HEK293 (cell line): ENCODE measurements at regions not wholly inside any gene's neighbourhood (a gene's known extent, or its start where the extent isn't known, plus 50 kb on each side); places are given as distances from the start of the nearest gene placed in this dataset.

Experiments
- CTCF ChIA-PET: fragments of 350-600 bp; formaldehyde crosslinking; extraction: SDS; loops from one replicate; lab custom pipeline; 2021; ENCODE audit warnings: antibody characterized with exemption; lab: Yijun Ruan, JAX
- POLR2A ChIA-PET: fragments of 300-600 bp; formaldehyde crosslinking; extraction: SDS; loops from one replicate; lab custom pipeline; 2020; ENCODE audit warnings: antibody characterized with exemption, inconsistent platforms; lab: Yijun Ruan, JAX
- H3K27ac ChIP-seq: fragments of 200-500 bp; sonication (Bioruptor generic); 2 replicates; pipeline ENCODE4 v1.5.1; 2014; ENCODE audit warnings: low read depth, low read length, control low read depth, inconsistent platforms; ENCODE audit errors: extremely low read depth
- H3K36me3 ChIP-seq, 2 experiments: fragments of 200-500 bp in 1 of 2; sonication (Bioruptor generic) in 1 of 2; 1 replicate in 1 of 2; 2 replicates in 1 of 2; pipeline ENCODE4 v1.5.1; 2014 to 2017; ENCODE audit warnings: inconsistent platforms in 2 of 2, low read length in 2 of 2; ENCODE audit not compliant: control insufficient read depth in 2 of 2, insufficient read depth in 1 of 2
- H3K4me1 ChIP-seq: fragments of 200-500 bp; sonication (Bioruptor generic); 2 replicates; pipeline ENCODE4 v1.5.1; 2014; ENCODE audit warnings: mild to moderate bottlenecking, low read length, inconsistent platforms; ENCODE audit not compliant: control insufficient read depth, insufficient read depth
- H3K4me3 ChIP-seq: 2 replicates; pipeline ENCODE4 v1.5.1; 2011; ENCODE audit warnings: low read depth, mild to moderate bottlenecking, control low read depth, low read length, moderate library complexity
- H3K9me3 ChIP-seq: fragments of 200-500 bp; sonication (Bioruptor generic); 2 replicates; pipeline ENCODE4 v1.5.1; 2014; ENCODE audit warnings: low read depth, low read length, inconsistent platforms; ENCODE audit not compliant: control insufficient read depth, insufficient read depth
- GLI4 ChIP-seq: fragments of 450-650 bp; formaldehyde crosslinking; IDR thresholded peaks from 2 replicates; pipeline ENCODE4 v1.5.1; 2016; ENCODE audit warnings: missing biosample characterization, missing genetic modification characterization
- OSR2 ChIP-seq: fragments of 450-650 bp; formaldehyde crosslinking; IDR thresholded peaks from 2 replicates; pipeline ENCODE4 v1.5.1; 2016; ENCODE audit warnings: missing biosample characterization, missing genetic modification characterization
- ZBTB8A ChIP-seq: fragments of 450-650 bp; formaldehyde crosslinking; IDR thresholded peaks from 2 replicates; pipeline ENCODE4 v1.5.1; 2016; ENCODE audit warnings: missing biosample characterization, missing genetic modification characterization
- ZIC2 ChIP-seq: fragments of 450-650 bp; formaldehyde crosslinking; IDR thresholded peaks from 2 replicates; pipeline ENCODE4 v1.5.1; 2016; ENCODE audit warnings: missing biosample characterization, missing genetic modification characterization
- ZNF112 ChIP-seq: fragments of 450-650 bp; formaldehyde crosslinking; IDR thresholded peaks from 2 replicates; pipeline ENCODE4 v1.5.0; 2017; ENCODE audit warnings: missing biosample characterization, missing genetic modification characterization
- ZNF121 ChIP-seq: fragments of 450-650 bp; formaldehyde crosslinking; IDR thresholded peaks from 2 replicates; pipeline ENCODE4 v1.5.1; 2016; ENCODE audit warnings: missing biosample characterization, missing genetic modification characterization
- ZNF561 ChIP-seq: fragments of 450-650 bp; IDR thresholded peaks from 2 replicates; pipeline ENCODE4 v1.5.1; 2018; ENCODE audit warnings: missing biosample characterization, missing genetic modification characterization, borderline replicate concordance
- ZNF768 ChIP-seq: fragments of 450-650 bp; formaldehyde crosslinking; IDR thresholded peaks from 2 replicates; pipeline ENCODE4 v1.5.1; 2018; ENCODE audit warnings: missing biosample characterization, mild to moderate bottlenecking, missing genetic modification characterization
- ZNF837 ChIP-seq: fragments of 450-650 bp; formaldehyde crosslinking; IDR thresholded peaks from 2 replicates; pipeline ENCODE4 v1.5.1; 2016; ENCODE audit warnings: missing biosample characterization, missing genetic modification characterization
- TF ChIP-seq, protein P1 (sequence below): fragments of 450-650 bp; formaldehyde crosslinking; IDR thresholded peaks from 2 replicates; pipeline ENCODE4 v1.5.1; 2016; ENCODE audit warnings: missing biosample characterization, missing genetic modification characterization
- TF ChIP-seq, protein P2 (sequence below): fragments of 450-650 bp; formaldehyde crosslinking; IDR thresholded peaks from 2 replicates; pipeline ENCODE4 v1.5.0; 2017; ENCODE audit warnings: missing biosample characterization, missing genetic modification characterization, borderline replicate concordance
- TF ChIP-seq, protein P3 (sequence below): fragments of 450-650 bp; formaldehyde crosslinking; IDR thresholded peaks from 2 replicates; pipeline ENCODE4 v1.5.1; 2017; ENCODE audit warnings: missing biosample characterization, missing genetic modification characterization
- TF ChIP-seq, protein P4 (sequence below): fragments of 450-650 bp; formaldehyde crosslinking; IDR thresholded peaks from 2 replicates; pipeline ENCODE4 v1.5.1; 2016; ENCODE audit warnings: missing biosample characterization, missing genetic modification characterization
- TF ChIP-seq, protein P5 (sequence below): fragments of 450-650 bp; formaldehyde crosslinking; IDR thresholded peaks from 2 replicates; pipeline ENCODE4; 2016; ENCODE audit warnings: missing biosample characterization, missing genetic modification characterization

DNA sequence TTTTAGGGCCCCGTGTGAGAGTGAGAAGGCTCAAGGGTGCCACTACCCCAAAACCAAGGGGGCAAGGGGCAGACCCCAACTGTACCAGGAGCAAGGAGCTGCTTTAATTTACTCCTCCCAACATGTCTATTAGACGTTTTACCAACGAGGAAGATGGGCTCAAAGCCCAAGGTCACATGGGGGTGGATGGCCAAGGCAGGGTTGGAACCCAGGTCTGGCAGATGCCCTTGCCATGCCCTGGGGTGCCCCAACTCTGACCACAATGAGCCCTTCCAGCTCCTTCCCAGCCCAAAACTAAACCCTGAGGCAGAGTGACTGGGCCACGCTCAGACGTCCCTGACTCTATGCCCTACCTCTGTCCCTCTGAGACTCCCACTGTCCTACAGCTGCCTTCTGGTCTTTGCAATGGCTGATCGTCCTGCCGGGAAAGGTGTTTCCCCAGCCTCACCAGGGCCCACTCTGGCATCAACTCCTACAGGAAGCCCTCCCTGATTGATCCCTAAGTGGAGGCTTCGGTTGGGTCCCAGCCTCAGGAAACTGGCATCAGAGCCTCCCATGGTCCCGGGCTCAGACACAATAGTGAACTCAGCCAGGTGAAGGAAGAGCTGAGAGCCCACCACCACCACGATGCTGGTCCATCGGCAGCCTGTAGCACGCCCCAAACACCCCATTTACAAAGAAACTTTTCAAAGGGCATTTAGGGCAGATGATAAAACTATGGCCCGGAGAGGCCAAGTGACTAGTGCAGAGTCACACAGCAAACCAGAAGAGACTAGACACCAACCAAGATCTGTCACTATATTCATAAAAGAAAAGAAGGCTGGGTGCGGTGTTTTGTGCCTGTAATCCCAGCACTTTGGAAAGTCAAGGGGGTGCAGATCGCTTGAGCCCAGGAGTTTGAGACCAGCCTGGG, 60.2 kb upstream of the MYL10 start:
- H3K9me3 ChIP-seq: no peaks in the 10 kb centered on the region
- CTCF ChIA-PET: interaction anchor here (0.5 to 1.9 kb wide), 18 partner anchors 20 to 1641 kb away, joined by 3 to 11 read pairs (median 3); partner anchors contain the start of gene CUX1
- TF ChIP-seq ZNF121 (0 out of 2 replicates have a peak, but pooled peaks have one; percentile 21), ZNF768 (peak; percentile 87), ZNF112 (no peak), GLI4 (tag by site-specific recombination) (no peak)
- TF ChIP-seq, protein P1, sequence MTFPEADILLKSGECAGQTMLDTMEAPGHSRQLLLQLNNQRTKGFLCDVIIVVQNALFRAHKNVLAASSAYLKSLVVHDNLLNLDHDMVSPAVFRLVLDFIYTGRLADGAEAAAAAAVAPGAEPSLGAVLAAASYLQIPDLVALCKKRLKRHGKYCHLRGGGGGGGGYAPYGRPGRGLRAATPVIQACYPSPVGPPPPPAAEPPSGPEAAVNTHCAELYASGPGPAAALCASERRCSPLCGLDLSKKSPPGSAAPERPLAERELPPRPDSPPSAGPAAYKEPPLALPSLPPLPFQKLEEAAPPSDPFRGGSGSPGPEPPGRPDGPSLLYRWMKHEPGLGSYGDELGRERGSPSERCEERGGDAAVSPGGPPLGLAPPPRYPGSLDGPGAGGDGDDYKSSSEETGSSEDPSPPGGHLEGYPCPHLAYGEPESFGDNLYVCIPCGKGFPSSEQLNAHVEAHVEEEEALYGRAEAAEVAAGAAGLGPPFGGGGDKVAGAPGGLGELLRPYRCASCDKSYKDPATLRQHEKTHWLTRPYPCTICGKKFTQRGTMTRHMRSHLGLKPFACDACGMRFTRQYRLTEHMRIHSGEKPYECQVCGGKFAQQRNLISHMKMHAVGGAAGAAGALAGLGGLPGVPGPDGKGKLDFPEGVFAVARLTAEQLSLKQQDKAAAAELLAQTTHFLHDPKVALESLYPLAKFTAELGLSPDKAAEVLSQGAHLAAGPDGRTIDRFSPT (tag by site-specific recombination): 0 out of 2 replicates have a peak, but pooled peaks have one; percentile 8
- TF ChIP-seq, all 188 proteins: peak for 3
- Histone ChIP-seq H3K36me3 (no peaks in the 10 kb centered on the region), H3K4me3 (no peak overlapping the region), H3K4me1 (no peaks in the 10 kb centered on the region), H3K27ac (no peak overlapping the region)
- POLR2A ChIA-PET: no interaction called here

DNA sequence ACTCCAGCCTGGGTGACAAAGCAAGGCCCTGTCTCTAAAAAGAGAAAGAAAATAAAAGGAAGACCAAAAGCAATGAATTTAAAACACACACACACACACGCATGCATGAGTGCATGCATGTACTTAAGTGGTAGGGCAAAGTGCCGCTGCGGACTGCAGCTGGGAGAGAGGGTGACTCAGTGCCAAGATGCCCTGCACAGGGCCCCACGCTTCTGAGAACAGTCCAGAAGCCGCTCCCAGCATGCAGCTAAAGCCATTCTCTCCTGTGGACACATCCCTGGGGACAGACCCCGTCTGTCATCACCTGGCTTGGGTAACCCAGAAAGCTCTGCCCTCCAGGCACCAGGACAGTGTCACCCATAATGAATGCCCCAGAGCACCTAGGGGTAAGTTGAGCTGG, 61.0 kb upstream of the MYL10 start:
- no peak for TF ChIP-seq OSR2 (tag by site-specific recombination)
- 0 out of 2 replicates have a peak, but pooled peaks have one; percentile 11 for TF ChIP-seq ZIC2
- POLR2A ChIA-PET: no interaction called here
- Histone ChIP-seq H3K4me3 (no peak overlapping the region), H3K4me1 (no peaks in the 10 kb centered on the region), H3K36me3 (no peaks in the 10 kb centered on the region), H3K27ac (no peak overlapping the region), H3K9me3 (no peaks in the 10 kb centered on the region)
- CTCF ChIA-PET: interaction anchor here (0.6 to 1.9 kb wide), 4 partner anchors 101 to 547 kb away, joined by 3 to 11 read pairs (median 3); partner anchors contain the start of gene CUX1

DNA sequence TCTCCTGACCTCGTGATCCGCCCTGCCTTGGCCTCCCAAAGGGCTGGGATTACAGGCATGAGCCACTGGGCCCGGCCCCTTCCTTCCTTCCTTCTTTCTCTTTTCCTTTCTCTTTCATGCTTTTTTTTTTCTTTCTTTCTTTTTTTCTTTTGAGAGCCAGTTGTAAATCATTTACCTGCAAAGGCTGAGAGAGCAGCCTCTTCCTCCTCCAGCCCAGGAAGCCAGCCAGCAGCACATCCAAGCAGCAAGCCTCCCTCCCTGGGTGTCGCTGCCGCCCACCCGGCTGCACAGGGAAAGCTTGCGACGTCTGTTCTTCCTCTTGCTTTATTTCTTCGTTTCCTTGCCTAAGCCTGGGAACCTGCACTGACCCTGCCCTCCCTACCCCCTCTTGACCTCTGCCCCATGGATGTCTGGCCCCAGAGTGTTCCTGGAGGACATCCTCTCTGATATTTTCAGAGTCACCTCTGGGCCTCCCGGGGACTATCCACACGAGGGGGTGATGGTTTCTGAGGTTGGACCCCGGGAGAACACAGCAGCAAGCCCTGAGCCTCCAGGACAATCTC, 62.8 kb upstream of the MYL10 start:
- H3K4me1 ChIP-seq: no peaks in the 10 kb centered on the region
- H3K27ac ChIP-seq: no peak overlapping the region

More for the DNA sequence above, 62.8 kb upstream of the MYL10 start:
- ChIA-PET POLR2A (no interaction called here), CTCF (no interaction called here)
- Histone ChIP-seq H3K36me3 (no peaks in the 10 kb centered on the region), H3K4me3 (no peak overlapping the region), H3K9me3 (no peaks in the 10 kb centered on the region)
- TF ChIP-seq ZNF561 (no peak), ZNF837 (tag by site-specific recombination) (no peak), ZIC2 (peak; percentile 37; the same call in 1 of the 2 replicates), ZBTB8A (tag by site-specific recombination) (no peak)
- TF ChIP-seq, protein P2, sequence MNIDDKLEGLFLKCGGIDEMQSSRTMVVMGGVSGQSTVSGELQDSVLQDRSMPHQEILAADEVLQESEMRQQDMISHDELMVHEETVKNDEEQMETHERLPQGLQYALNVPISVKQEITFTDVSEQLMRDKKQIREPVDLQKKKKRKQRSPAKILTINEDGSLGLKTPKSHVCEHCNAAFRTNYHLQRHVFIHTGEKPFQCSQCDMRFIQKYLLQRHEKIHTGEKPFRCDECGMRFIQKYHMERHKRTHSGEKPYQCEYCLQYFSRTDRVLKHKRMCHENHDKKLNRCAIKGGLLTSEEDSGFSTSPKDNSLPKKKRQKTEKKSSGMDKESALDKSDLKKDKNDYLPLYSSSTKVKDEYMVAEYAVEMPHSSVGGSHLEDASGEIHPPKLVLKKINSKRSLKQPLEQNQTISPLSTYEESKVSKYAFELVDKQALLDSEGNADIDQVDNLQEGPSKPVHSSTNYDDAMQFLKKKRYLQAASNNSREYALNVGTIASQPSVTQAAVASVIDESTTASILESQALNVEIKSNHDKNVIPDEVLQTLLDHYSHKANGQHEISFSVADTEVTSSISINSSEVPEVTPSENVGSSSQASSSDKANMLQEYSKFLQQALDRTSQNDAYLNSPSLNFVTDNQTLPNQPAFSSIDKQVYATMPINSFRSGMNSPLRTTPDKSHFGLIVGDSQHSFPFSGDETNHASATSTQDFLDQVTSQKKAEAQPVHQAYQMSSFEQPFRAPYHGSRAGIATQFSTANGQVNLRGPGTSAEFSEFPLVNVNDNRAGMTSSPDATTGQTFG (tag by site-specific recombination): no peak
- TF ChIP-seq, protein P3, sequence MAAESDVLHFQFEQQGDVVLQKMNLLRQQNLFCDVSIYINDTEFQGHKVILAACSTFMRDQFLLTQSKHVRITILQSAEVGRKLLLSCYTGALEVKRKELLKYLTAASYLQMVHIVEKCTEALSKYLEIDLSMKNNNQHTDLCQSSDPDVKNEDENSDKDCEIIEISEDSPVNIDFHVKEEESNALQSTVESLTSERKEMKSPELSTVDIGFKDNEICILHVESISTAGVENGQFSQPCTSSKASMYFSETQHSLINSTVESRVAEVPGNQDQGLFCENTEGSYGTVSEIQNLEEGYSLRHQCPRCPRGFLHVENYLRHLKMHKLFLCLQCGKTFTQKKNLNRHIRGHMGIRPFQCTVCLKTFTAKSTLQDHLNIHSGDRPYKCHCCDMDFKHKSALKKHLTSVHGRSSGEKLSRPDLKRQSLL: no peak
- TF ChIP-seq, protein P4, sequence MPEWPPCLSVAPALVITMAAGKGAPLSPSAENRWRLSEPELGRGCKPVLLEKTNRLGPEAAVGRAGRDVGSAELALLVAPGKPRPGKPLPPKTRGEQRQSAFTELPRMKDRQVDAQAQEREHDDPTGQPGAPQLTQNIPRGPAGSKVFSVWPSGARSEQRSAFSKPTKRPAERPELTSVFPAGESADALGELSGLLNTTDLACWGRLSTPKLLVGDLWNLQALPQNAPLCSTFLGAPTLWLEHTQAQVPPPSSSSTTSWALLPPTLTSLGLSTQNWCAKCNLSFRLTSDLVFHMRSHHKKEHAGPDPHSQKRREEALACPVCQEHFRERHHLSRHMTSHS (tag by site-specific recombination): no peak
- TF ChIP-seq, protein P5, sequence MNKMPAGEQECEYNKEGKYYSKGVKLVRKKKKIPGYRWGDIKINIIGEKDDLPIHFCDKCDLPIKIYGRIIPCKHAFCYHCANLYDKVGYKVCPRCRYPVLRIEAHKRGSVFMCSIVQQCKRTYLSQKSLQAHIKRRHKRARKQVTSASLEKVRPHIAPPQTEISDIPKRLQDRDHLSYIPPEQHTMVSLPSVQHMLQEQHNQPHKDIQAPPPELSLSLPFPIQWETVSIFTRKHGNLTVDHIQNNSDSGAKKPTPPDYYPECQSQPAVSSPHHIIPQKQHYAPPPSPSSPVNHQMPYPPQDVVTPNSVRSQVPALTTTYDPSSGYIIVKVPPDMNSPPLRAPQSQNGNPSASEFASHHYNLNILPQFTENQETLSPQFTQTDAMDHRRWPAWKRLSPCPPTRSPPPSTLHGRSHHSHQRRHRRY (tag by site-specific recombination): no peak
